Kidney epithelial cell (primary cell): ENCODE measurements at regions not wholly inside any gene's neighbourhood (a gene's known extent, or its start where the extent isn't known, plus 50 kb on each side); places are given as distances from the start of the nearest gene placed in this dataset.

Experiments
- DNase-seq: peaks from one replicate; pipeline ENCODE4 v3.0.0-alpha.2; 2010; ENCODE audit warnings: low read depth
- H3K27me3 ChIP-seq: 2 replicates; pipeline ENCODE4 v1.6.0; 2011; ENCODE audit warnings: low read length; ENCODE audit not compliant: control insufficient read depth, insufficient read depth
- H3K36me3 ChIP-seq: 2 replicates; pipeline ENCODE4 v1.5.1; 2011; ENCODE audit warnings: low read length; ENCODE audit not compliant: control insufficient read depth, insufficient read depth
- H3K4me3 ChIP-seq: 2 replicates; pipeline ENCODE4 v1.5.1; 2011; ENCODE audit warnings: low read depth, mild to moderate bottlenecking, control low read depth, low read length
- CTCF ChIP-seq: IDR thresholded peaks from 2 replicates; pipeline ENCODE4 v1.5.1; 2011; ENCODE audit warnings: mild to moderate bottlenecking, moderate library complexity, low read length, control low read depth, inconsistent platforms; ENCODE audit not compliant: insufficient read depth, poor library complexity, severe bottlenecking

- Histone ChIP-seq H3K36me3 (no peaks in the 10 kb centered on the region), H3K27me3 (no peaks in the 10 kb centered on the region), H3K4me3 (no peak overlapping the region)
- TF ChIP-seq CTCF, result no peak
- no peak for DNase-seq
These were observed 477.7 kb downstream of the PDGFC start for GRCh38 chr4:156493858-156494257.

GRCh38 chr4:156487107-156487506, 484.5 kb downstream of the PDGFC start:
- Histone ChIP-seq H3K4me3 (no peak overlapping the region), H3K27me3 (no peaks in the 10 kb centered on the region), H3K36me3 (no peaks in the 10 kb centered on the region)
- no peak for TF ChIP-seq CTCF
- DNase-seq, result no peak

- Histone ChIP-seq H3K36me3 (no peaks in the 10 kb centered on the region), H3K4me3 (no peak overlapping the region), H3K27me3 (no peaks in the 10 kb centered on the region)
- no peak for TF ChIP-seq CTCF
- no peak for DNase-seq
These were observed 489.8 kb downstream of the PDGFC start for GRCh38 chr4:156481845-156482244.

- no peak for DNase-seq
- H3K27me3 ChIP-seq, result no peaks in the 10 kb centered on the region
- no peaks in the 10 kb centered on the region for H3K36me3 ChIP-seq
- H3K4me3 ChIP-seq, result no peak overlapping the region
- TF ChIP-seq CTCF, result no peak
These were observed 494.0 kb downstream of the PDGFC start for GRCh38 chr4:156477636-156478035.

GRCh38 chr4:156476359-156476758, 495.2 kb downstream of the PDGFC start:
- DNase-seq, result peak; percentile 98
- no peaks in the 10 kb centered on the region for H3K27me3 ChIP-seq
- H3K4me3 ChIP-seq, result no peak overlapping the region
- H3K36me3 ChIP-seq, result no peaks in the 10 kb centered on the region
- no peak for TF ChIP-seq CTCF

- Histone ChIP-seq H3K4me3 (no peak overlapping the region), H3K36me3 (no peaks in the 10 kb centered on the region), H3K27me3 (no peaks in the 10 kb centered on the region)
- TF ChIP-seq CTCF, result peak; percentile 64
- peak; percentile 26 for DNase-seq
These were observed 496.3 kb downstream of the PDGFC start for GRCh38 chr4:156475322-156475721.
